AG10803 (cell line): ENCODE measurements at regions not wholly inside any gene's neighbourhood (a gene's known extent, or its start where the extent isn't known, plus 50 kb on each side); places are given as distances from the start of the nearest gene placed in this dataset.

Experiments
- DNase-seq: peaks from one replicate; pipeline ENCODE4 v3.0.0; 2010; ENCODE audit warnings: low read depth
- H3K4me3 ChIP-seq: 2 replicates; pipeline ENCODE4 v1.5.1; 2011; ENCODE audit warnings: mild to moderate bottlenecking, low read length, control low read depth
- TF ChIP-seq, protein P1 (sequence below): conservative IDR thresholded peaks from 2 replicates; pipeline ENCODE4 v1.5.1; 2011; ENCODE audit warnings: mild to moderate bottlenecking, low read length, control low read depth, inconsistent platforms

DNA sequence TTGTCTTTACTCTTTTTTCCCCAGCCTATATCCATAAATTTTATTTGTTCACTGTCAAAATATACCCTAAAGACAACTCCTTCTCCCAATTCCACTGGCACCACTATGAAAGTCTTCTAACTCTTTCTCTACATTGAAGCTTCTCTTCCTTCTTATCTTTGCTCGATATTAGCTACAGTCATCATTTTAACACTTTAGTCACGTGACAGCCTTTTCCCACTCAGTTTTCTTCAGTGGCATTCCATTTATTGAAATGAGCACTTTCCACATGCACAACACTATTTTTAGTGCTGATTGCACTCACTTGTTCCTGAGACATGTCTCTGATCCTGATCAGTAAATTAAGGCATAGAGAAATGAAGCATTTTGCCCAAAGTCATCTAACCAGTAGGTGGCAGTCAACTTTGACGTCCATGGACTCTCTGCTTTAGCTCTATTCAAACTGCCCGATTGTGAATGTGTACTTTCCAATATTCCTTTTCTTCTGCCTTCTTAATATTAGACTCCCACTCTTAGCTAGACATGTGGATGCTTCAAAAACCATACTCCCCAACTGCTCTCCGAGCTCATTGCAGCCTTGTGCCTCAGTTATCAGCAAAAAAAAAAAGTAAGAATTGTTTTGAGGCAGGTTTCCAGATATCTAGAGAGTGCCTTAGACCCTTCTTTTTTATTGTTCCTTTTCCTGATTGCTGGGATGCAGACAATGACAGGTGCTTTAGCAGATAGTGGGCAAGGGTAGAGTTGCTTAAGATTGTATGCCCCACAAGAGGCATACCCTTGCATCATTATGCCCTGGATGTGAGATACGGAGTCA is 394.4 kb upstream of the ADGRL3 start:
- H3K4me3 ChIP-seq: no peak overlapping the region
- peak; percentile 0 for DNase-seq
- TF ChIP-seq, protein P1, sequence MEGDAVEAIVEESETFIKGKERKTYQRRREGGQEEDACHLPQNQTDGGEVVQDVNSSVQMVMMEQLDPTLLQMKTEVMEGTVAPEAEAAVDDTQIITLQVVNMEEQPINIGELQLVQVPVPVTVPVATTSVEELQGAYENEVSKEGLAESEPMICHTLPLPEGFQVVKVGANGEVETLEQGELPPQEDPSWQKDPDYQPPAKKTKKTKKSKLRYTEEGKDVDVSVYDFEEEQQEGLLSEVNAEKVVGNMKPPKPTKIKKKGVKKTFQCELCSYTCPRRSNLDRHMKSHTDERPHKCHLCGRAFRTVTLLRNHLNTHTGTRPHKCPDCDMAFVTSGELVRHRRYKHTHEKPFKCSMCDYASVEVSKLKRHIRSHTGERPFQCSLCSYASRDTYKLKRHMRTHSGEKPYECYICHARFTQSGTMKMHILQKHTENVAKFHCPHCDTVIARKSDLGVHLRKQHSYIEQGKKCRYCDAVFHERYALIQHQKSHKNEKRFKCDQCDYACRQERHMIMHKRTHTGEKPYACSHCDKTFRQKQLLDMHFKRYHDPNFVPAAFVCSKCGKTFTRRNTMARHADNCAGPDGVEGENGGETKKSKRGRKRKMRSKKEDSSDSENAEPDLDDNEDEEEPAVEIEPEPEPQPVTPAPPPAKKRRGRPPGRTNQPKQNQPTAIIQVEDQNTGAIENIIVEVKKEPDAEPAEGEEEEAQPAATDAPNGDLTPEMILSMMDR: peak; percentile 34

DNA sequence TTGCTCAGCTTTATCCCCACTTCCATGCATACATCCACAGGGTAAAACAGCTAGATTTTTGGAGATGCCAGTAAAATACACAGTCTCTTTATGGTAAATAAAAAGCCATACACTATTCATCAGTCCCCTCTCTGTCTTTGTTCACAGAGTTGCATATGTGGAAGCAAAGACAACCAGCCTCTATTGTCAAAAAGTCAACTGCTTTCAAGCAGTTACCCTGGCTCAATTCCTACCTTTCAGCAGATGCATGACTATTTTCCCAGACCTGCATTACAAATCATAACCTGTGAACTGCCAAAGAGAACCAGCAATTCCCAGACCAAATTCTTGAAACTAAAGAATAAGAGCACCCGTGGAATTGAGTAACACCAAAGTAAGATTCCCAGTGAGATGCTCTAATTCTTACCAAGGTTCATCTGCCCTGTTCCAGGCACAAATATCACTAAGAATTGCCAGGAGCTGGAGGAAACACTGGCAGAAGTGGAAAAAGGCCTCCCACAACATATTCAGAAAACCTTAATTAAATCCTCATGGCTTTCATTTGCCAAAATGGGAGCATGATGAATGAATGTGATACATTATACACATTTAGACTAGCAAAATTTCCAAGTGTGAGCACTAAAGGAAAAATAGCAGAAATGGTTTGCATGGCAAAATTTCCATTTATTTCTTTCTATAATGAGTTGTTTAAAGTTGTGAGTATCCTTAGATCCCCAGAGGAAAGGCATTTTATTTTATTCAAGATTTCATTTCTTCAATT is 391.2 kb upstream of the ADGRL3 start:
- no peak for DNase-seq
- no peak overlapping the region for H3K4me3 ChIP-seq
- TF ChIP-seq, protein P1: no peak

DNA sequence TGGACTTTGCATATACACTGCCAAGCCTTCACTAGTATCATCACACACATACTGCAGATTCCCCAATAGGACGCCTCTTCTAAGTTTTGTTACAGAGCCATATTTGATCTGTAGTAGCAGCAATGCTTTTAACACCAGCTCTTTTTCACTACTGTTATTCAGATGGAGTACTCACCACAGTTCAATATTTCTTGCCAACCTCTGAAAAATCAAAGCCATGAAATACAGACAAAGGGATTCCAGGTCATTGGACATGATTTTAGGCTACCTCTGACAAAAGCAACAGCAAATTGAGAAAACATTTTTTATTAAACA is 390.7 kb upstream of the ADGRL3 start:
- no peak for DNase-seq
- no peak overlapping the region for H3K4me3 ChIP-seq
- TF ChIP-seq, protein P1: no peak

DNA sequence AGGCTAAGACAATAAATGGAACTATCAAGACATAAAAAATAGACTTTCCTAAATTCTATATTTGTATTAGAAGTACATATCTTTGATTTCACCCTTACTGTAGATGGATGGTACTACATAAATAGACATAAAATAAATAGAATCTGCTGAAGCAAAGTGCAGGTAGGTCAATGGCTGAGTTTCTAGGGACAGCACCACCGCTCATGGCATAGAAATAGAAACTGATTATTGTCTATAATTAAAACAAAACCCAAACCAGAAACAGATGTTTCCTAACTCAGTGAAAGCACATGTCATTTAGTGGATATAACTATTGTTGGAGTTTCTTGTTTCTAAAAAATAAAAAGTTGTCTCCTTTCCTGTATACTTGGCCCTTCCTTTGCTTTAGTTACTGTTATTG is 387.3 kb upstream of the ADGRL3 start:
- no peak for DNase-seq
- TF ChIP-seq, protein P1: no peak
- H3K4me3 ChIP-seq: no peak overlapping the region

DNA sequence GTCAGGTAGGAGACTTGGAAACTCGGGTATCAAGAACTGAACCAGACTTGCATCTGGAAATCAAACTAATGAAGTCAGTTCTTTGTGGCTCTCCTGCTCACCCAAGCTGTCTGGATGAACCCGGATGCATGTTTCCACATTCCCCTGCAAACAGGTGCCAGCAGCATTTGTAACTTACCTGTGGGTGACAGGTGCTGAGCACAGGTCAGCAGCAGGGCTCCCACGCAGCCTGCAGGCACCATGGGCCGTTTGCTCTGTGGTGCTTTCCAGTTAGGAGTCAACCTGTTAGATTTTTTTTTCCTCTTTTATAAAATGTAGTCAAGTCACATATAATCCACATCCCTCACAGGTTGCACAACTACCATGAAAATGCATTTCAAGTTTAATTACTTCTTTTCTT is 385.6 kb upstream of the ADGRL3 start:
- TF ChIP-seq, protein P1: no peak
- DNase-seq: no peak
- H3K4me3 ChIP-seq: no peak overlapping the region

DNA sequence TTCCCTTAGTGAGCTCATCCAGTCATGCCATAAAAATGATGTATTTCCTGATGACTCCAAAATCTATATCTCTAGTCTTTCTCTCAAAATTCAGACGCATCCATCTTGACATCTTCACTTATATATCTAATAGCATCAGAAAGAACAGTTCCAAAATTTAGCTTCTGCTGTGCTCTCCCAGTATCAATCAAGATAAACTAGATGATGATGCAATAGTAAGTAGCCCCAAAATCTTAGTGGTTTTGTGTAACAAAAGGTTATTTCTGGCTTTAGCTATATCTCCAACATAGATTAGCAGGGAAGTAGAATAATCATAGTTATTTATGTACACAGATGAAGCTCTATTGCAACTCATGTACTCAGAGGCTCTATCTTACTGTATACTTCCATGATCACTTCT is 382.5 kb upstream of the ADGRL3 start:
- DNase-seq: no peak
- H3K4me3 ChIP-seq: no peak overlapping the region
- TF ChIP-seq, protein P1: no peak

DNA sequence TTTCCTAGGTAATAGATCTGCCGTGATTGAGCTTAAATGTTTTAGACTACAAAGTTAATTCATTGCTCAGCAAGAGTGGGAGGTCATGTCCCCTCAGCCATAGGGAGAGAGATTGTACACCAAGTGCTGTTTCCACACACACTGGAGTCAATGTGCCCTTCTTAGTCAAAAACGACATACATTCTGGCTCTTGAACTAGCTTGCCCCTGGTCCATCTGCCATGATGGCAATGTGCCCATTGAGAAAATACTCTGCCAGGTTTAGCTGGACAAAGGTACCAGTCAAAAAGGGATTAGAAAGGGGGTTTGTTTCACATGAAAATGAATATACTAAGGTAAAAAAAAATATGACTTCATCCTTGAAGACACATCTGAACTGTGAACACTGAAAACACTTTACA is 377.1 kb upstream of the ADGRL3 start:
- TF ChIP-seq, protein P1: no peak
- no peak for DNase-seq
- H3K4me3 ChIP-seq: no peak overlapping the region
